Activated CD8-positive, alpha-beta memory T cell treated with anti-CD3 and anti-CD28 coated beads for 1 hour (primary cell): ENCODE measurements at regions not wholly inside any gene's neighbourhood (a gene's known extent, or its start where the extent isn't known, plus 50 kb on each side); places are given as distances from the start of the nearest gene placed in this dataset.
"Not testable (repeated sequence)": the region's sequence is repeated elsewhere in the genome, so short reads cannot be mapped to it uniquely, and the experiment has no call there.

Experiments
- DNase-seq, 2 donors: peaks; one replicate each; pipeline ENCODE4 v3.0.0-alpha.2; 2020; ENCODE audit warnings: low read depth in 1 of 2; ENCODE audit errors: extremely low read depth in 1 of 2

- DNase-seq: no peak
Observed at GRCh38 chr10:45246522-45246921, 68.9 kb downstream of the OR13A1 start.

DNA sequence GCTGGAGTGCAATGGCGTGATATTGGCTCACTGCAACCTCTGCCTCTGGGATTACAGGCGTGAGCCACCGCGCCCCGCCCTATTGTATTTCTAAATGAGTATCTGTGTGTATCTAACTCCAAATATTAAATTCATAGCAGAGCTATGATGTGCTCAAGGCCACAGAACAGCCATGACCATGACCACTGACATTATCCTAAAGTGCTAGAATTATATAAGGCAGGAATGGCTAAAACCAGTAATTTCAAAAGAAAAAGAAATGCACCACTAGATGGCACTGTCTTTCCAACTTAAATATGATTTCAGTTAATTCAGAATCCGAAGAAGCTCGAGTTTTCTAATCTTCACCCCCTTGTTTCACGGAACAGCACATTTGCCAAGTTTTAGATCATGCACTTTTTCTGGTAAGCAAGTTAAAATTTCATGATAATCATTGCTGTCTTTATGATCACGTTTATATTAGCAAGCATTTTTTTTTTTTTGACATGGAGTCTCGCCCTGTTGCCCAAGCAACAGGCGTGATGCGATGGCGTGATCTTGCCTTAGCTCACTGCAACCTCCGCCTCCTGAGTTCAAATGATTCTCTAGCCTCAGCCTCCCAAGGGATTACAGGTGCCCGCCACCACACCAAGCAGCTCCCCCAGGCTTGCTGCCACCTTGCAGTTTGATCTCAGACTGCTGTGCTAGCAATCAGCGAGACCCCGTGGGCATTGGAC is 65.3 kb downstream of the OR13A1 start:
- no peak for DNase-seq

DNA sequence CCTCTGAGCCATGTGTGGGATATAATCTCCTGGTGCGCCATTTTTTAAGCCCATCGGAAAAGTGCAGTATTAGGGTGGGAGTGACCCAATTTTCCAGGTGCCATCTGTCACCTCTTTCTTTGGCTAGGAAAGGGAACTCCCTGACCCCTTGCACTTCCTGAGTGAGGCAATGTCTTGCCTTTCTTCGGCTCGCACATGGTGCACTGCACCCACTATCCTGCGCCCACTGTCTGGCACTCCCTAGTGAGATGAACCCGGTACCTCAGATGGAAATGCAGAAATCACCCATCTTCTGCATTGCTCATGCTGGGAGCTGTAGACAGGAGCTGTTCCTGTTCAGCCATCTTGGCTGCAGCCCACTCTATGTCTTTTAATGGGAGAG is 64.7 kb downstream of the OR13A1 start:
- DNase-seq: not testable (repeated sequence)
